Epithelial cell of esophagus (primary cell): ENCODE measurements at regions not wholly inside any gene's neighbourhood (a gene's known extent, or its start where the extent isn't known, plus 50 kb on each side); places are given as distances from the start of the nearest gene placed in this dataset.

Source experiments
- DNase-seq: peaks from one replicate; pipeline ENCODE4 v3.0.0; 2010; ENCODE audit warnings: low read depth
- H3K4me3 ChIP-seq: 2 replicates; pipeline ENCODE4 v1.5.1; 2011; ENCODE audit warnings: mild to moderate bottlenecking, low read length, control low read depth
- TF ChIP-seq, protein P1 (sequence below): IDR thresholded peaks from 2 replicates; pipeline ENCODE4 v1.5.1; 2011; ENCODE audit warnings: low read depth, mild to moderate bottlenecking, low read length, control low read depth, inconsistent platforms; ENCODE audit not compliant: insufficient read depth; ENCODE audit errors: missing control alignments

DNA sequence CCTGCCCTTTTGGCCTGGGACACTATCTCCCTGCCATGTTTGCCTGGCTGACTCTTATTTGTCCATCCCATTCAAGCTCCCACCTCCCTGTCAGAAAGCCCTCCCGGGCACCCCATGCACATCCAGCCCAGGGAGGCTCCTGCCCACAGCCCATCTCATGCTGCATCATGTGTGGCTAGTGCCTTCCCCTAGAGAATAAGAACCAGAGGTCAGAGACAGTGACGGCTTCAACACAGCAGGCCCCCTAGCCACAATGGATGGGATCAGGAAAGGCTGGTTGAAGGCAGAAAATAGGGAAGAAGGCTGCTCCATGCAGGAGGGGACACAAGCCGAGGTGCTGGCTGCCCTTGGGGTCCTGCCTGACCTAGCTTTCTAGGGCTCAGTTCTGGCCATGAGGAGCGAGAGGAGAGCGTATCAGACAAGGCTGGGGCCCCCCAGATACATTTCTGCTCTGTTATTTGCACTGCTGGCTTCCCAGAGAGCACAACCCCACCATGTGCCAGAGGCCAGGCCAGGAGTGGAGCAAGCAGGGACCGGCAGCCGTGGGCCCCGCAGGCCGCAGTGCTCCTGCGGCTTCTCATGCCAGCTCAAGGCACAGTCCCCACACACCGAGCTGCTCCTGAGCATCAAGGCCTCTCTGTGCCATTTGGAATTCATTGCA lies 161.1 kb upstream of the ZMIZ1 start:
- H3K4me3 ChIP-seq, result no peak overlapping the region
- TF ChIP-seq, protein P1, sequence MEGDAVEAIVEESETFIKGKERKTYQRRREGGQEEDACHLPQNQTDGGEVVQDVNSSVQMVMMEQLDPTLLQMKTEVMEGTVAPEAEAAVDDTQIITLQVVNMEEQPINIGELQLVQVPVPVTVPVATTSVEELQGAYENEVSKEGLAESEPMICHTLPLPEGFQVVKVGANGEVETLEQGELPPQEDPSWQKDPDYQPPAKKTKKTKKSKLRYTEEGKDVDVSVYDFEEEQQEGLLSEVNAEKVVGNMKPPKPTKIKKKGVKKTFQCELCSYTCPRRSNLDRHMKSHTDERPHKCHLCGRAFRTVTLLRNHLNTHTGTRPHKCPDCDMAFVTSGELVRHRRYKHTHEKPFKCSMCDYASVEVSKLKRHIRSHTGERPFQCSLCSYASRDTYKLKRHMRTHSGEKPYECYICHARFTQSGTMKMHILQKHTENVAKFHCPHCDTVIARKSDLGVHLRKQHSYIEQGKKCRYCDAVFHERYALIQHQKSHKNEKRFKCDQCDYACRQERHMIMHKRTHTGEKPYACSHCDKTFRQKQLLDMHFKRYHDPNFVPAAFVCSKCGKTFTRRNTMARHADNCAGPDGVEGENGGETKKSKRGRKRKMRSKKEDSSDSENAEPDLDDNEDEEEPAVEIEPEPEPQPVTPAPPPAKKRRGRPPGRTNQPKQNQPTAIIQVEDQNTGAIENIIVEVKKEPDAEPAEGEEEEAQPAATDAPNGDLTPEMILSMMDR, result no peak
- no peak for DNase-seq

DNA sequence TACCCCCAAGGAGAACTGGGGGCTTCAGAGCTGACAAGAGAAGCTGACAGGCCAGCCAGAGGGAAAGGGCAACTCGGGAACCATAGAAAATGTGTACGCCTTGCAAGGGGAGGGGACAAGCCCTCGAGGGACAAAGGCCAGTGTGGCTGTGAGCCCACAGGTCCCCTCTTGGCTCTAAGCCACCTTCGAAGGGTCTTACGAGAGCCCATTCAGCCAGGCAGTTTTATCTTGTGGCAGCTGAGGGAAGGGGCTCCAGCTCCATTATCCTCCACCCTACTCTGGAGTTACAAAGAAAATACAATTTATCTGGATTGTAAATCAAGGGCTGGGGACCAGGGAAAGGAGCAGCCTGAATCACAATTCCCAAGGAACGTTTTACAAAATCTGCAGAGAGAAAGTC lies 159.5 kb upstream of the ZMIZ1 start:
- no peak overlapping the region for H3K4me3 ChIP-seq
- TF ChIP-seq, protein P1, result no peak
- no peak for DNase-seq

DNA sequence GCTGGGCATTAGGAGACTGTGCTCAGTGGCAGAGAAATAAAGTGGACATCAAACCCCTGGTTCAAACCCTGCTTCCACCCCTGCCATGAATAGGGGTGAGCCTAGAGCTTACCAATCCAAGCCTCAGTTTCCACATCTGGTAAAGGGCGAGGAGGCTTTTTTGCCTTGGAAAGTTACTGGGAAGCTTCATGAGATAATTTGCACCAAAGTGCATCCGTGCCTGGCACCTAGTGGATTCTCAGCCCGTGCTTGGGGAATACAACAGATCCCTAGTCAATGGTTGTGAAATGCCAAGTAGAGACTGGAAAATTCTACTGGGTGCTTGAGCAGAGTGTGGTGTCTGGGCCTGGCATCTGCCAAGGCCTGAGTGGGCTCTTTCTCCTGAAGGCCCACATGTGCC lies 158.7 kb upstream of the ZMIZ1 start:
- H3K4me3 ChIP-seq, result no peak overlapping the region
- DNase-seq, result no peak
- TF ChIP-seq, protein P1, result no peak

DNA sequence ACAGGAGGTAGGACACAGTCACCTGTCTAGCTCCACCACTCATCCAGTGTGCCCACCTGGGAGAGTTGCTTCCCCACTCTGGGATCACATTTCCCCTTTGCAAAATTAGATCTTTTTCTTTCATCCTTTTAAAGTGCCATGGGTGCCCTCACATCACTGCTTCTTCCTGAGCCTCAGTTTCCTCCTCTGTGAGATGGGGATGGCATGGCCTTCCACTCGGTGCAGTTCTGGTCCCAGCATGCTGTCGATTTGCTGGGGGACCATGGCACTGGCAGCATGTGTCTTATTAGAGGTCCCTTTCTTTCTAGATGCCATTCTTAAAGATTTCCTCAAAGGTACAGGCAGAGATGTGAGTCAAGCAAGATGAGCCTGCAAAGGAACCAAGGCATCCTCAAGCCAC lies 158.3 kb upstream of the ZMIZ1 start:
- no peak for DNase-seq
- H3K4me3 ChIP-seq, result no peak overlapping the region
- TF ChIP-seq, protein P1, result no peak

DNA sequence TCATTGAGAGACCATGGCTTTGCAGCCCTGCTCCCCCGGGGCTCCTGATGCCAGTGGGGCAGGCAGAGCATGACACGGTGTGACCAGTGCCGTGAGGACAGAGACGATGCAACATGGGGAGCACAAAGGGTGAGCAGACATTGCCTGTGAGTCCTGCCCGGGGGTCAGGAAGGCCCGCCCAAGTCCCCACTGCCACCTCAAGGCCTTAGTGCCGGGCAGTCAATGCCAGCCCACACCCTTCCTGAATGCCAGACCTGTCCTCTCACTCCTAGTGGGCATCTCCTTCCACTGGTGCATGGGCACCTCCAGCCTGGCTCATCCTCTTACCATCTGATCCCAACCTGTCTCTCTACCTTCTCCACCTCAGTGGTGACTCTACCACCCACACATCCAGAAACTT lies 157.9 kb upstream of the ZMIZ1 start:
- TF ChIP-seq, protein P1, result no peak
- DNase-seq, result no peak
- no peak overlapping the region for H3K4me3 ChIP-seq

DNA sequence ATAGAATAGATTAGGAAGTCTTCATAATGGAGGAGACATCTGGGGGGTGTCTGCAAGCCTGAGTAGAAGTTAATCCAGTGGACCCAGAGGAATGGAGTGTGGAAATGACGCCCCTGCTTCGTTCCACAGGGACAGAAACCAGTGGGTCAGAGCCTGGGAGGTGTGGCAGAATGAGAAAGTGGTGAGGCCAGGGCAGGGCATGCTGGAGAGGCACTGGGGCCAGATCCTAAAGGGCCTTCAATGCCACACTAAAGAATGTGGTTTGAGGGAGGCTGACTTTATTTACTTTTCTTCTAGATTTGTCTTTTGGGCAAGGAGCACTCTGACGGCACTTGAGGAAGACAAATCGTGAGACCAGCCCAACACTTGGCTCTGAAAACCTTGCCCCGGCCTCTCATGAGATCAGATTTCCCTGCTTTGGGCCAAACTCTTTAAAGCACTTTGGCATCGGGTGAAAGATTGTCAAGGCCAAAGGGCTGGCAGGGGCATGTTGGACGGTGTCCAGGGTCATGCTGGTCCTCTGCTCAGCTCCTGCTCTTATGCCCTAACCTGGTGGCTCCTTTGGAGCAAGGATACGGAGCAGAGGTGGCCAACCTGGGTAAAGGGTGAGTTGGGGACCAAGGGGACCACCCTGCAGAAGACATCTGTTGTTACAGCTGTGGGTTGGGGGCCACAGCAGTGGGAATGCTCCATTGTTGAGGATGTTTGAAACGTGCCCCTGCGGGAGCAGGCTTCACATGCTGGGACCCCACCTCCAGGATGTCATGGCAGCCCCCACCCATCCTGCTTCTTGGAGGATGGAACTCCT lies 157.0 kb upstream of the ZMIZ1 start:
- TF ChIP-seq, protein P1, result no peak
- no peak for DNase-seq
- H3K4me3 ChIP-seq, result no peak overlapping the region
